GM21717 (cell line): ENCODE measurements at regions not wholly inside any gene's neighbourhood (a gene's known extent, or its start where the extent isn't known, plus 50 kb on each side); places are given as distances from the start of the nearest gene placed in this dataset.
"Not testable (repeated sequence)": the region's sequence is repeated elsewhere in the genome, so short reads cannot be mapped to it uniquely, and the experiment has no call there.

Source experiments
- ATAC-seq: cut with Tn5 transposase; IDR thresholded peaks from one replicate; pipeline ENCODE4 v1.9.1; 2021; ENCODE audit warnings: mild to moderate bottlenecking, moderate library complexity; ENCODE audit not compliant: unreplicated experiment

DNA sequence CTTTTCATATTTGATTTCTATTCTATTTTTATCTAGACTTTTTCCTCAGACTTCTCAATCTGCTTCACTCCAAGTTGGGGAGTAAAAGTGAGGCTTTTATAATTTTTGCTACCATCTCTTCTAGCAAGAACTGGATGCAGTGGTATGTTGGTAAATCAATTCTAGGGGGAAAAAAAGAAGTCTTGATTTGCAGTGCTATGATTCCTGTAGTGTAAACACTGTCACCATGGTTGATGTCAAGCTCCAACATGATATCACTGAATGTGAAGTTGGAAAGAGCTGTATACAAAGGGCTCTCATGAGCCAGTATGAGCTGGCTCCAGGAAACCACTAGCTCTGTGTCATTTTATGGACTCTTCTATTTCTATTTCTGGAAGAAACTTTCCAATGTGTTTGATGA, 439.2 kb downstream of the NTRK2 start:
- ATAC-seq = no peak

DNA sequence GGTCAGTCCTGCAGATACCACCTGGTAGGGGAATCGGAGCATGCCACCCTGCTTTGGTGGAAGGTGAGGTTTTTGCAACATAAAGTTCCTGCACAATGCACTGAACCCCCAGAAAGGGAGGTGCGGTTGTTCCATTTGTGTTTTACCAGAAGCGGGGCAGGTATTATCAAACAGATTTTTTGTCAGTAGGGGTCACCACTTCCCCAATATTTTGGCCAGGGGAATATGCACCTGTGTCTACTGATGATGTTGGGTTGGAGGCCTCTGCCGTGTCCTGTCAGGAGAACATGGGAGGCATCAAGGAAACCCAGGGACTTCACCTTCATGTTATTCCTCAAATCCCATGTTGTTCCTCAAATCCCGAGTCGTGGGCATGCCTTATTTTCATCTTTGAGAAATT, 438.7 kb downstream of the NTRK2 start:
- ATAC-seq = no peak

DNA sequence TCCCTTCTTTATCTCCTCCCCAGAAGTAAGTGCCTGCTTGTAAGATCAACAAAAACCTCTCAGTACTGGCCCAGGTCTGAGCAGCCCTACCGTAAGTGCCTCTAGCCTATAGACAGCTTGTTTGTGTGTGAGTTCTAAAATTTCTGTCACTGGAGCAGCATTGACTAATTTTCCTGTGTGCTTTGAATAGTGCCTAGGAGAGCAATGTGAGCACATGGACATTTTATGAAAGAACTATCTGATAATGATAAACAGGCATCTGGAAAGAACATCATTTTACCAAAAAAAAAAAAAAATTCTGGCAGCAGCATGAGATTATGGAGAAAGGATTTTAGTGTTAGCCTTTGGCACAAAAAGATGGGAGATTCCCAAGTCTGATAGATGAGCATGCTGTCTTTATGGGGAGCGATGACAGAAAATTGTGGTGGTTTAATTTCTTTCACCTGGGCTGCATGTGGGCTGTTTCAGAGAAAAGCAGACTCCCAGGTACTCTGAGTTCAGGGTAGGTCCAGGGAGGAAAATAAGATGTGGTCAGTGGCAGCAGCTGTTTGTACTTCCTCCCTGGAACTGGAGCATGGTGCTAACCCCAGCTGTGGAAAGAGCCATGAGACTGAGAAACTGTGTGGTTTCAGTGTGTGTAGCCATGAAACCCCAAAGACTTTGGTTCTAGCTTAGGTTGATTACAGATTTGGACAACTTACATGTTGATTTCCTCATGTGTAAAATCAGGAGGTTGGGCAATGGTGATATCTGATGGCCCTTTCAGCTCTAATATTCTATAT, 419.9 kb downstream of the NTRK2 start:
- no peak for ATAC-seq

DNA sequence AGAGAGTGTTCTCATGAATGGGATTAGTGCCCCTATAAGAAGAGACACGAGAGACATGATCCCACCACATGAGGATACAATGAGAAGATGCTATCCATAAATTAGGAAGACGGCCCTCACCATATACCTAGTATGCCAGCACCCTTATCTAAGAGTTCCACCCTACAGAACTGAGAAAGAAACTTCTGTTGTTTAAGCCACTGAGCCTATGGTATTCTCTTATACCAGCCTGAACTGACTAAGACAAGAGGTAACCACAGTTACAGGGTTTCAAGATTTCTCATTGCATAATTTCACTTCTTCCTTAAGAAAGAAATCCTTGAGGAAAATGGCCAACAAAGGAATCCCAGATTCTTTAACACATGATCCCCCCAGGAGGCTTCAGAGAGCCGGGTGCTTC, 412.4 kb downstream of the NTRK2 start:
- no peak for ATAC-seq

DNA sequence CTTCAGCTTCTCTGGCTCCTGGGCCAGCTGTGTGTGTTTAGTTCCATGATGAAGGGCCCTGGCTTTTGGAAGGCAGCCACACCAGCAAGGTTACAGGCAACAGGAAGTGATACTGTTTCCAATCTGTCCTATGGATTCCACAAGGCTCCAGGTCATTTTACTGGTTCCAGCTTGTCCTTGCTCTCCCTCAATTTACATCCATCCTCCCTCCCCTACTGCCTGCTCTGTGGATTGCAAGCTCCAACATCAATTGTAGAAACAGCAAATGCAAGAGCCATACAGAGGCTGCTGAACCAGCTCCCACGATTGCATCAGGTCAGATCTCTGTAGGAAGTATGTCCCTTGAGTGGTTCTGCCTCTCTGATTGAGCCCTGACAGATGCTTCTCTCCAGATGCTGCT, 409.8 kb downstream of the NTRK2 start:
- ATAC-seq = no peak

DNA sequence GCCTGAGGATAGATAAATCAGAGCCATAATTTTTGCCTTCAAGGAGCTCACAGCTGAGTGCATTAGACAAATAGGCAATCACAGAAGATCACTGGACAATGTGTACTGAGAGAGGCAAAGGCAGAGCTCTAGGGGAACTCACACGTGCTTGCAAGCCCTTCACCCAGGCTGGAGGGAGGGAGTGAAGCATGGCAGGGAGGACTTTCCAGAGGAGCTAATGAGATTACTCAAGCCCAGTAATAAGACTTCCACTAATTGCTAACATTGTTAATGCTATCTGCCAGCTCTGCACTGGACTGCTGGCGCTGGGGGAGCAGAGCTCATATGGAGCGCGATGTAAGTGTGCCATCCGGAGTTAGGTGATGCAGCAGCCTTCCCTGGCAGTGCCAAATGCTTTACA, 408.4 kb downstream of the NTRK2 start:
- no peak for ATAC-seq

DNA sequence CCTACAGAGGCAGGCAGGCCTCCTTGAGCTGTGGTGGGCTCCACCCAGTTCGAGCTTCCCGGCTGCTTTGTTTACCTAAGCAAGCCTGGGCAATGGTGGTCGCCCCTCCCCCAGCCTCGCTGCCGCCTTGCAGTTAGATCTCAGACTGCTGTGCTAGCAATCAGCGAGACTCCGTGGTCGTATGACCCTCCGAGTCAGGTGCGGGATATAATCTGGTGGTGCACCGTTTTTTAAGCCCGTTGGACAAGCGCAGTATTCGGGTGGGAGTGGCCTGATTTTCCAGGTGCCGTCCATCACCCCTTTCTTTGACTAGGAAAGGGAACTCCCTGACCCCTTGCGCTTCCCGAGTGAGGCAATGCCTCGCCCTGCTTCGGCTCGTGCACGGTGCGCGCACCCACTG, 407.6 kb downstream of the NTRK2 start:
- not testable (repeated sequence) for ATAC-seq
